Upper lobe of left lung (tissue), 6 donors: ENCODE measurements at regions not wholly inside any gene's neighbourhood (a gene's known extent, or its start where the extent isn't known, plus 50 kb on each side); places are given as distances from the start of the nearest gene placed in this dataset.

ENCODE experiments used
- ATAC-seq, 2 donors: fragments of 200-7000 bp; cut with Tn5 transposase; one replicate each; pipeline ENCODE4 v1.9.1; 2022; ENCODE audit warnings: mild to moderate bottlenecking in 2 of 2, moderate library complexity in 2 of 2; ENCODE audit not compliant: low FRiP score in 2 of 2
- DNase-seq, 2 donors: peaks; one replicate each; pipeline ENCODE4 v3.0.0-alpha.2; 2019 to 2020
- H3K27ac ChIP-seq, 4 donors: fragments of 200-600 bp; sonication (generic); one replicate each; pipeline ENCODE4 v1.5.1; 2016 to 2019
- H3K27me3 ChIP-seq, 4 donors: fragments of 200-600 bp; sonication (generic); one replicate each; pipeline ENCODE4 v1.5.1; 2017 to 2019
- H3K36me3 ChIP-seq, 4 donors: fragments of 200-600 bp; sonication (generic); one replicate each; pipeline ENCODE4 v1.5.1; 2016 to 2019
- H3K4me1 ChIP-seq, 4 donors: fragments of 200-600 bp; sonication (generic); one replicate each; pipeline ENCODE4 v1.5.1; 2018 to 2019
- H3K4me3 ChIP-seq, 4 donors: fragments of 200-600 bp; sonication (generic); one replicate each; pipeline ENCODE4 v1.5.1; 2017 to 2019; ENCODE audit warnings: mild to moderate bottlenecking in 2 of 4, moderate library complexity in 1 of 4
- H3K9me3 ChIP-seq, 4 donors: fragments of 200-600 bp; sonication (generic); one replicate each; pipeline ENCODE4 v1.5.1; 2018 to 2019
- EP300 ChIP-seq, 4 donors: sonication (generic); formaldehyde crosslinking; IDR thresholded peaks; one replicate each; pipeline ENCODE4 v1.5.1; 2017; ENCODE audit warnings: antibody characterized with exemption in 4 of 4, control low read depth in 2 of 4
- POLR2A ChIP-seq, 4 donors: fragments of 450-650 bp; IDR thresholded peaks; one replicate each; pipeline ENCODE4 v1.5.1; 2016 to 2017; ENCODE audit warnings: antibody characterized with exemption in 4 of 4, mild to moderate bottlenecking in 2 of 4
- POLR2AphosphoS5 ChIP-seq, 2 donors: sonication (generic); formaldehyde crosslinking; IDR thresholded peaks; one replicate each; pipeline ENCODE4 v1.5.1; 2017; ENCODE audit warnings: antibody characterized with exemption in 2 of 2
- WGBS, 2 donors: methylation state at CpG; one replicate each; pipeline ENCODE4 v1.1.5; 2017 to 2018; 5-methylcytosine and 5-hydroxymethylcytosine counted together
- TF ChIP-seq, protein P1 (sequence below), 6 experiments: fragments of 450-650 bp in 4 of 6; fragments of 200-600 bp in 2 of 6; sonication (generic) in 2 of 6; IDR thresholded peaks; one replicate each; pipeline ENCODE4 v1.5.1; 2016 to 2019; ENCODE audit warnings: antibody characterized with exemption in 6 of 6
- donor health status: DM: no; HTN: no; CAD: no; lungs with moderate emphysema.
- donor health status: DM: no; HTN: yes; CAD: no; lungs with severe emphysema.

DNA sequence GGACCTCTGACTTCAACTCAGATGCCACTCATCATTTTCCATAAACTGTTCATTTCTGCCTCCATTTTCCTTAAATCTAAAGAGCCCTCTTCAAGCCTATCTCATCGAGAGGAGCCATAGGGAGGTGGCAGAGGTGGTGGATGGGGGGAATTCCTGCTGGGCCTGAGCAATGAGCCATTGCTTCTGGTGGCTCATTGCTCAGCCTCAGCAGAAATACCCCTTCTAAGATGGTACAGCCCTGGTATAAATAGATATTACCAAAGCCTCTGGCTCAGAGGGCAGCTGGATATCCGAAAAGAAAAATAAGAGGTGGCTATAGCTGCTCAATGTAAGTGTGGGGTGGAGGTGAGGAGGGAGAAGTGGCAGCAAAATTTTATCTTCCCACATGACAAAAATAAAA is 313.5 kb downstream of the CAAP1 start:
- H3K36me3 ChIP-seq = no peaks in the 10 kb centered on the region
- no peak overlapping the region for H3K27ac ChIP-seq
- no peak for ATAC-seq
- H3K4me1 ChIP-seq = no peaks in the 10 kb centered on the region
- H3K27me3 ChIP-seq = no peaks in the 10 kb centered on the region
- 51 to 58% methylated on average over 2 of the region's 2 CpGs for WGBS, 2 donors
- DNase-seq = no peak
- TF ChIP-seq POLR2AphosphoS5 (IDR thresholded peaks at IDR 0.05) (no peak), POLR2A (IDR thresholded peaks at IDR 0.05) (no peak), EP300 (IDR thresholded peaks at IDR 0.05) (no peak)
- TF ChIP-seq, protein P1, sequence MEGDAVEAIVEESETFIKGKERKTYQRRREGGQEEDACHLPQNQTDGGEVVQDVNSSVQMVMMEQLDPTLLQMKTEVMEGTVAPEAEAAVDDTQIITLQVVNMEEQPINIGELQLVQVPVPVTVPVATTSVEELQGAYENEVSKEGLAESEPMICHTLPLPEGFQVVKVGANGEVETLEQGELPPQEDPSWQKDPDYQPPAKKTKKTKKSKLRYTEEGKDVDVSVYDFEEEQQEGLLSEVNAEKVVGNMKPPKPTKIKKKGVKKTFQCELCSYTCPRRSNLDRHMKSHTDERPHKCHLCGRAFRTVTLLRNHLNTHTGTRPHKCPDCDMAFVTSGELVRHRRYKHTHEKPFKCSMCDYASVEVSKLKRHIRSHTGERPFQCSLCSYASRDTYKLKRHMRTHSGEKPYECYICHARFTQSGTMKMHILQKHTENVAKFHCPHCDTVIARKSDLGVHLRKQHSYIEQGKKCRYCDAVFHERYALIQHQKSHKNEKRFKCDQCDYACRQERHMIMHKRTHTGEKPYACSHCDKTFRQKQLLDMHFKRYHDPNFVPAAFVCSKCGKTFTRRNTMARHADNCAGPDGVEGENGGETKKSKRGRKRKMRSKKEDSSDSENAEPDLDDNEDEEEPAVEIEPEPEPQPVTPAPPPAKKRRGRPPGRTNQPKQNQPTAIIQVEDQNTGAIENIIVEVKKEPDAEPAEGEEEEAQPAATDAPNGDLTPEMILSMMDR (IDR thresholded peaks at IDR 0.05) = no peak
- H3K4me3 ChIP-seq = no peak overlapping the region
- no peaks in the 10 kb centered on the region for H3K9me3 ChIP-seq

DNA sequence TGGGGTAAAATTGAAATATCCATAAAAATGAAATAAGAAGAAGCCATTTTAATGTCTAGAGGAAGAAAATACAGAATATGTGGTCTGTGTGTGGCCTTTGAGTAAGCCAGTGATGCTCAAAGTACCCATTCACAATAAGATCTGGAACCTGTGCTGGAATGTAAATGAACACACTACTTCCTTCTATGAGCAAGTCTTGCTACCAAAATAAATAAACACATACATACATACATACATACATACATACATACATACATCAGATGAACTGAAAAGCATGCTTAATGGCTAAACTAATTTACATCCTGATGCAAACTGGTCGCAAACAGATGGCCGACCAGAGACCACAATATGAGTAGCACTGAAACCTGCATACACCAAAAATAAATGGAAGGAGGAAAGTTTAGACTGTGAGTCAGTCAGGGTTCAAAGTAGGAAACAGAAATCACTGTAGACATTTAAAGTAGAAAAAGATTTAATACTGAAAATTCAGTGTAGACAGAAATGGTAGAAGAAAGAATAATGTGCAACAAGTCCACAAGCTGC is 317.6 kb downstream of the CAAP1 start:
- no peak for ATAC-seq
- DNase-seq = no peak
- no peak overlapping the region for H3K4me3 ChIP-seq
- H3K27ac ChIP-seq = no peak overlapping the region
- TF ChIP-seq, protein P1 (IDR thresholded peaks at IDR 0.05) = no peak
- TF ChIP-seq EP300 (IDR thresholded peaks at IDR 0.05) (no peak), POLR2AphosphoS5 (IDR thresholded peaks at IDR 0.05) (no peak), POLR2A (IDR thresholded peaks at IDR 0.05) (no peak)
- WGBS, 2 donors = 93 to 98% methylated on average over 2 of the region's 2 CpGs
- no peaks in the 10 kb centered on the region for H3K4me1 ChIP-seq
- no peaks in the 10 kb centered on the region for H3K36me3 ChIP-seq
- no peaks in the 10 kb centered on the region for H3K9me3 ChIP-seq
- H3K27me3 ChIP-seq = no peaks in the 10 kb centered on the region

DNA sequence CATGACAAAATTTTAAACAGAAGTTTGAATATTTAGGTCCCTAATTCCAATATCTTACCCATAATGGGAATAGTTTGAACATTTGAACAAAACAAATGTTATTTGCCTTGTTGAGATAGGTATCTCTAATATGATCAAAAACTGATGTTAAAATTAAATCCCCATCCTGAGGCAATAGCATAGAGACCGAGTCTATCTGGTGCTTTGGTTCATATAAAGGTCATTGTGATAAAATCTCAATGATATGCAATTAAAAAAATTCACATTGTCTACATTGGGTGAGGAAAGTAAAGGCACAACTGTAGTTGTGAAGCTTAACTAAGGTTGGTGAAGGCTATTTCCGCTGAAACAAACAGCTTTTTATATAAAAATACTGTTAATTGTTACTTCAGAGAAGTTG is 318.3 kb downstream of the CAAP1 start:
- Histone ChIP-seq H3K9me3 (no peaks in the 10 kb centered on the region), H3K36me3 (no peaks in the 10 kb centered on the region), H3K27me3 (no peaks in the 10 kb centered on the region), H3K4me3 (no peak overlapping the region), H3K27ac (no peak overlapping the region), H3K4me1 (no peaks in the 10 kb centered on the region)
- DNase-seq (no peak), ATAC-seq (no peak)
- 69% methylated on average over 2 of the region's 2 CpGs for WGBS, 2 donors
- TF ChIP-seq POLR2A (IDR thresholded peaks at IDR 0.05) = no peak
- no peak for TF ChIP-seq EP300 (IDR thresholded peaks at IDR 0.05)
- TF ChIP-seq, protein P1 (IDR thresholded peaks at IDR 0.05) = no peak
- no peak for TF ChIP-seq POLR2AphosphoS5 (IDR thresholded peaks at IDR 0.05)

DNA sequence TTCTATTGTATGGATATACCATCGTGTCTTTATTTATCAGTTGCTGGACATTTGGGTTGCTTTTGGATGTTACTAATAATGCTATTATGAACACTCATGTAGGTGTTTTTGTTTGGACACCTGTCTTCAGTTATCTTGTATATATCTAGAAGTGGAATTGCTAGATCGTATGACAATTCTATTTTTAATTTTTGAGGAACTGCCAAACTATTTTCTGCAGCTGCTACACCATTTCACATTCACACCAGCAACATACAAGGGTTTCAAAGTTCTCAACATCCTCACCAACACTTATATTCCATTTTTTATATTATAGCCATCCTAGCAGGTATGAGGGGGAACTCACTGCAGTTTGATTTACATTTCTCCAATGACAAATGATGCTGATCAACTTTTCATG is 324.6 kb downstream of the CAAP1 start:
- no peak for ATAC-seq
- Histone ChIP-seq H3K9me3 (no peaks in the 10 kb centered on the region), H3K4me3 (no peak overlapping the region), H3K27me3 (no peaks in the 10 kb centered on the region), H3K27ac (no peak overlapping the region), H3K4me1 (no peaks in the 10 kb centered on the region), H3K36me3 (no peaks in the 10 kb centered on the region)
- no peak for DNase-seq
- TF ChIP-seq, protein P1 (IDR thresholded peaks at IDR 0.05) = no peak
- TF ChIP-seq EP300 (IDR thresholded peaks at IDR 0.05) (no peak), POLR2A (IDR thresholded peaks at IDR 0.05) (no peak), POLR2AphosphoS5 (IDR thresholded peaks at IDR 0.05) (no peak)
- WGBS, 2 donors = 64 to 68% methylated on average over 2 of the region's 2 CpGs

DNA sequence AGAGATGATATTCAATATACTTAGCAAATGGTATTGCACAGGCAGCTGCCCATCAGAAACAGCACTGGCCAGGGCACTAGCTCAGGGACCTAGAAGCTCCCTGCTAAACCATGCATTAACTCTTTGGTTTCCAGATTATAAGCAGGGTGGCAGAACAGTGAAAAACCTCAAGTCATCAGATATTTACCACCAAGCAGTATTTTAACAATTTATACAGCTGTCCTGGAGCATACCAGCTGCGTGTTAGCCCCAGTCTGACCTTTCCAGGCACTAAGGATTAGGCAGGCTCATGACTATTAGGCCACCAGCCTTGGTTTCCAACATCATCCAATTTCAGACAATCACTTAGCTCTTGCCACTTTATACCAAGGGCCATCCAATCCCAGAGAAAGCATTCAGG is 326.5 kb downstream of the CAAP1 start:
- WGBS, 2 donors = 40 to 78% methylated on average over 1 of the region's 1 CpG
- TF ChIP-seq POLR2A (IDR thresholded peaks at IDR 0.05) = no peak
- TF ChIP-seq, protein P1 (IDR thresholded peaks at IDR 0.05) = no peak
- no peak for TF ChIP-seq POLR2AphosphoS5 (IDR thresholded peaks at IDR 0.05)
- no peak for TF ChIP-seq EP300 (IDR thresholded peaks at IDR 0.05)
- H3K36me3 ChIP-seq = no peaks in the 10 kb centered on the region

More for the DNA sequence above, 326.5 kb downstream of the CAAP1 start:
- H3K9me3 ChIP-seq = no peaks in the 10 kb centered on the region
- no peak for ATAC-seq
- no peaks in the 10 kb centered on the region for H3K27me3 ChIP-seq
- no peak overlapping the region for H3K4me3 ChIP-seq
- DNase-seq = no peak
- no peak overlapping the region for H3K27ac ChIP-seq
- H3K4me1 ChIP-seq = no peaks in the 10 kb centered on the region
